WERI-Rb-1 (cell line): ENCODE measurements at regions not wholly inside any gene's neighbourhood (a gene's known extent, or its start where the extent isn't known, plus 50 kb on each side); places are given as distances from the start of the nearest gene placed in this dataset.

ENCODE experiments used
- DNase-seq: peaks from one replicate; pipeline ENCODE4 v3.0.0-alpha.2; 2020
- H3K27ac ChIP-seq: fragments of 250-450 bp; sonication (Bioruptor Pico); 2 replicates; pipeline ENCODE4 v1.5.1; 2020; ENCODE audit warnings: mild to moderate bottlenecking, moderate library complexity
- H3K27me3 ChIP-seq: fragments of 250-450 bp; sonication (Bioruptor Pico); 2 replicates; pipeline ENCODE4 v1.5.1; 2021; ENCODE audit warnings: mild to moderate bottlenecking, low read depth, moderate library complexity; ENCODE audit not compliant: insufficient read depth, severe bottlenecking
- H3K36me3 ChIP-seq: fragments of 250-450 bp; sonication (Bioruptor Pico); 2 replicates; pipeline ENCODE4 v1.5.1; 2020; ENCODE audit warnings: mild to moderate bottlenecking, moderate library complexity
- H3K4me3 ChIP-seq: 2 replicates; pipeline ENCODE4 v1.5.1; 2011; ENCODE audit warnings: low read depth, mild to moderate bottlenecking, control low read depth, low read length
- H3K9me3 ChIP-seq: fragments of 250-450 bp; sonication (Bioruptor Pico); 2 replicates; pipeline ENCODE4 v1.5.1; 2021; ENCODE audit warnings: mild to moderate bottlenecking, moderate library complexity; ENCODE audit not compliant: severe bottlenecking
- CTCF ChIP-seq: IDR thresholded peaks from 2 replicates; pipeline ENCODE4 v1.5.1; 2011; ENCODE audit warnings: low read depth, mild to moderate bottlenecking, control low read depth, inconsistent platforms, low read length

DNA sequence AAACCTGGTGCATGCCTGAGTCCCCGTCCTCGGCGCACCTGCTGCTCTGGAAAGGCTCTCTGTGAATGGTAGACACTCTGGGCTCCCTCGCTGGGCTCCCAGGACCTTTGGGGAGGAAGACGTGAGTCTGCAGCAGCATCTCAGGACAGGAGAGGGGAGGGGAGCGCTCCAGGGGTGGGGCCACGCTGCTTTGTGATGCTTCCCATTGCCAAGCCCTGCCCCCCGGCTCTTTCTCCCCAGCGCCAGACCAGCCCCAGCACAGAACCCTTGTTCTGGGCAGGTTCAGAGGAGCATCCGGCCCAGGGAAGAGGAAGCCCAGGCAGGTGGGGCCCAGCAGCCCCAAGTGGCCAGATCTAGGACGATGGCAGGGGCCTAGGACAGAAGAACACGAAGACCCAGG, 111.2 kb downstream of the BRD1 start:
- Histone ChIP-seq H3K36me3 (no peaks in the 10 kb centered on the region), H3K4me3 (no peak overlapping the region), H3K27me3 (no peaks in the 10 kb centered on the region), H3K27ac (no peak overlapping the region), H3K9me3 (no peaks in the 10 kb centered on the region)
- DNase-seq, result no peak
- TF ChIP-seq CTCF, result no peak

DNA sequence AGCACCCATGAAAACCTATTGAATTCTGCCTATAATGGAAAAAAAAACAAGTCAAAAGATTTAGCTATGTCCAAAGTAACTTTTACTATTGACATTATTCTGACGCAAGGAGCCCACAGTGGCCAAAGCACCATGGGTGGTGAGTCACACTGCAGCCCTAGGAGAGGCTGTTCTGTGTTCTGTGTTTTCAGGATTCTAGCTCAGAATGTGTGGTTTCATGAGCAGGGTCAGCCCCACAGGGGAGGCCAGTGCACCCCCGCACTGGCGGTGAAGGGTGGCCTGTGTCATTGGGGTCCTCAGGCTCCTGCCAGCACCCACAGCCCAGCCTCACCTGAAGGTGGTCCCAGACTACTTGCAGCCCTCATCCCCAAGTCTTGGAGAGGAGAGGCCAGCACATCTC, 112.2 kb downstream of the BRD1 start:
- no peak for DNase-seq
- no peaks in the 10 kb centered on the region for H3K9me3 ChIP-seq
- no peaks in the 10 kb centered on the region for H3K27me3 ChIP-seq
- H3K27ac ChIP-seq, result no peak overlapping the region
- no peaks in the 10 kb centered on the region for H3K36me3 ChIP-seq
- H3K4me3 ChIP-seq, result no peak overlapping the region
- TF ChIP-seq CTCF, result no peak

DNA sequence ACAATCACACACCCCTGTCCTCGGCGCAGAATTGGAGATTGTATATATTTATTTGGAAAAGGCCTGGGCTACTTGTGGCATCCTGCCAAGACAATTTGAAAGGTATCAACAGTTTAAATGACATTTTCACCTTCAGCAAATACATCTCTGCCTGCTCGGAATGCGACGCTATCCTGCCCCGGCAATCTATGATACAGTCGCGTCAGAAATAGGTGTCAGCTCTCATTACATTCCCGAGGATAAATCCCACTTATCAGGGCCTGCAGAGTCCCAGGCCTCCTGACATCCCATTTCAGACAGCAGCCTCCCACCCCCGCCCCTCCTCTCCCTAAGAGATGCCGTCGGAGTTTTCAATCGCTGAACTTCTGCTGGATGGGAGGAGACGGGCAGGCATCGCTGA, 114.7 kb downstream of the BRD1 start:
- Histone ChIP-seq H3K9me3 (peaks cover 7% of the 10 kb centered on the region), H3K27me3 (no peaks in the 10 kb centered on the region), H3K27ac (no peak overlapping the region), H3K36me3 (no peaks in the 10 kb centered on the region), H3K4me3 (no peak overlapping the region)
- TF ChIP-seq CTCF, result no peak
- no peak for DNase-seq

- DNase-seq, result no peak
- no peak overlapping the region for H3K27ac ChIP-seq
- no peak for TF ChIP-seq CTCF
- no peak overlapping the region for H3K4me3 ChIP-seq
- H3K36me3 ChIP-seq, result no peaks in the 10 kb centered on the region
- peaks cover 7% of the 10 kb centered on the region for H3K9me3 ChIP-seq
- no peaks in the 10 kb centered on the region for H3K27me3 ChIP-seq
Observed at GRCh38 chr22:49712195-49712791, 115.4 kb downstream of the BRD1 start.

GRCh38 chr22:49710746-49711145, 116.9 kb downstream of the BRD1 start:
- H3K36me3 ChIP-seq, result no peaks in the 10 kb centered on the region
- no peak for DNase-seq
- TF ChIP-seq CTCF, result no peak
- peaks cover 7% of the 10 kb centered on the region for H3K9me3 ChIP-seq
- H3K27ac ChIP-seq, result no peak overlapping the region
- no peaks in the 10 kb centered on the region for H3K27me3 ChIP-seq
- H3K4me3 ChIP-seq, result no peak overlapping the region

- peaks cover 7% of the 10 kb centered on the region for H3K9me3 ChIP-seq
- no peak for TF ChIP-seq CTCF
- no peak for DNase-seq
- H3K27ac ChIP-seq, result no peak overlapping the region
- no peaks in the 10 kb centered on the region for H3K27me3 ChIP-seq
- no peak overlapping the region for H3K4me3 ChIP-seq
- H3K36me3 ChIP-seq, result no peaks in the 10 kb centered on the region
Observed at GRCh38 chr22:49709464-49709863, 118.2 kb downstream of the BRD1 start.
